ENCODE measurements at regions not wholly inside any gene's neighbourhood (a gene's known extent, or its start where the extent isn't known, plus 50 kb on each side); places are given as distances from the start of the nearest gene placed in this dataset.
A peak's percentile ranks its signal among the peaks of the same experiment; 100 is the strongest.

GRCh38 chr19:46927106-46927505, 66.3 kb downstream of the ARHGAP35 start:
- H3K4me1 ChIP-seq (ENCODE audit: control insufficient read depth, insufficient read depth, low read length): peaks cover 18% of the 10 kb centered on the region
- H3K9ac ChIP-seq (ENCODE audit: low read length): no peak overlapping the region
- H3K27ac ChIP-seq (ENCODE audit: low read depth, low read length): no peak overlapping the region
- no peaks in the 10 kb centered on the region for H3K27me3 ChIP-seq (ENCODE audit: control insufficient read depth, insufficient read depth, low read length)
- H3K36me3 ChIP-seq (ENCODE audit: control insufficient read depth, insufficient read depth, low read length): no peaks in the 10 kb centered on the region
- no peak overlapping the region for H3K4me3 ChIP-seq (ENCODE audit: low read length)

GRCh38 chr19:46927893-46928292, 67.1 kb downstream of the ARHGAP35 start:
- Histone ChIP-seq H3K4me1 (ENCODE audit: control insufficient read depth, insufficient read depth, low read length) (peaks cover 18% of the 10 kb centered on the region), H3K27ac (ENCODE audit: low read depth, low read length) (no peak overlapping the region), H3K36me3 (ENCODE audit: control insufficient read depth, insufficient read depth, low read length) (no peaks in the 10 kb centered on the region), H3K27me3 (ENCODE audit: control insufficient read depth, insufficient read depth, low read length) (no peaks in the 10 kb centered on the region), H3K4me3 (ENCODE audit: low read length) (no peak overlapping the region), H3K9ac (ENCODE audit: low read length) (no peak overlapping the region)

GRCh38 chr19:46928951-46929350, 68.2 kb downstream of the ARHGAP35 start:
- Histone ChIP-seq H3K9ac (ENCODE audit: low read length) (no peak overlapping the region), H3K27me3 (ENCODE audit: control insufficient read depth, insufficient read depth, low read length) (no peaks in the 10 kb centered on the region), H3K27ac (ENCODE audit: low read depth, low read length) (no peak overlapping the region), H3K36me3 (ENCODE audit: control insufficient read depth, insufficient read depth, low read length) (no peaks in the 10 kb centered on the region), H3K4me1 (ENCODE audit: control insufficient read depth, insufficient read depth, low read length) (peaks cover 18% of the 10 kb centered on the region), H3K4me3 (ENCODE audit: low read length) (no peak overlapping the region)

GRCh38 chr19:46931202-46931601, 70.4 kb downstream of the ARHGAP35 start:
- H3K4me1 ChIP-seq (ENCODE audit: control insufficient read depth, insufficient read depth, low read length): peaks cover 6% of the 10 kb centered on the region
- H3K36me3 ChIP-seq (ENCODE audit: control insufficient read depth, insufficient read depth, low read length): no peaks in the 10 kb centered on the region
- H3K9ac ChIP-seq (ENCODE audit: low read length): no peak overlapping the region
- no peaks in the 10 kb centered on the region for H3K27me3 ChIP-seq (ENCODE audit: control insufficient read depth, insufficient read depth, low read length)
- no peak overlapping the region for H3K4me3 ChIP-seq (ENCODE audit: low read length)
- no peak overlapping the region for H3K27ac ChIP-seq (ENCODE audit: low read depth, low read length)

- Histone ChIP-seq H3K4me3 (ENCODE audit: low read length) (no peak overlapping the region), H3K27ac (ENCODE audit: low read depth, low read length) (no peak overlapping the region), H3K4me1 (ENCODE audit: control insufficient read depth, insufficient read depth, low read length) (peaks cover 6% of the 10 kb centered on the region), H3K27me3 (ENCODE audit: control insufficient read depth, insufficient read depth, low read length) (no peaks in the 10 kb centered on the region), H3K36me3 (ENCODE audit: control insufficient read depth, insufficient read depth, low read length) (no peaks in the 10 kb centered on the region), H3K9ac (ENCODE audit: low read length) (no peak overlapping the region)
Observed at GRCh38 chr19:46932346-46932745, 71.5 kb downstream of the ARHGAP35 start.

- no peaks in the 10 kb centered on the region for H3K4me1 ChIP-seq (ENCODE audit: control insufficient read depth, insufficient read depth, low read length)
- no peaks in the 10 kb centered on the region for H3K36me3 ChIP-seq (ENCODE audit: control insufficient read depth, insufficient read depth, low read length)
- H3K4me3 ChIP-seq (ENCODE audit: low read length): no peak overlapping the region
- no peak overlapping the region for H3K27ac ChIP-seq (ENCODE audit: low read depth, low read length)
- no peaks in the 10 kb centered on the region for H3K27me3 ChIP-seq (ENCODE audit: control insufficient read depth, insufficient read depth, low read length)
- no peak overlapping the region for H3K9ac ChIP-seq (ENCODE audit: low read length)
Observed at GRCh38 chr19:46935066-46935663, 74.4 kb downstream of the ARHGAP35 start.

- Histone ChIP-seq H3K9ac (ENCODE audit: low read length) (no peak overlapping the region), H3K4me1 (ENCODE audit: control insufficient read depth, insufficient read depth, low read length) (peaks cover 12% of the 10 kb centered on the region), H3K36me3 (ENCODE audit: control insufficient read depth, insufficient read depth, low read length) (no peaks in the 10 kb centered on the region), H3K27me3 (ENCODE audit: control insufficient read depth, insufficient read depth, low read length) (no peaks in the 10 kb centered on the region), H3K4me3 (ENCODE audit: low read length) (no peak overlapping the region), H3K27ac (ENCODE audit: low read depth, low read length) (no peak overlapping the region)
Observed at GRCh38 chr19:46943150-46943946, 76.3 kb upstream of the NPAS1 start.

GRCh38 chr19:46944123-46944748, 75.4 kb upstream of the NPAS1 start:
- Histone ChIP-seq H3K36me3 (ENCODE audit: control insufficient read depth, insufficient read depth, low read length) (no peaks in the 10 kb centered on the region), H3K4me3 (ENCODE audit: low read length) (no peak overlapping the region), H3K9ac (ENCODE audit: low read length) (no peak overlapping the region), H3K27ac (ENCODE audit: low read depth, low read length) (no peak overlapping the region), H3K27me3 (ENCODE audit: control insufficient read depth, insufficient read depth, low read length) (no peaks in the 10 kb centered on the region), H3K4me1 (ENCODE audit: control insufficient read depth, insufficient read depth, low read length) (peaks cover 12% of the 10 kb centered on the region)

- Histone ChIP-seq H3K36me3 (ENCODE audit: control insufficient read depth, insufficient read depth, low read length) (no peaks in the 10 kb centered on the region), H3K9ac (ENCODE audit: low read length) (no peak overlapping the region), H3K27ac (ENCODE audit: low read depth, low read length) (peak overlapping the region; percentile 16), H3K27me3 (ENCODE audit: control insufficient read depth, insufficient read depth, low read length) (no peaks in the 10 kb centered on the region), H3K4me3 (ENCODE audit: low read length) (peak overlapping the region; percentile 33), H3K4me1 (ENCODE audit: control insufficient read depth, insufficient read depth, low read length) (peaks cover 12% of the 10 kb centered on the region)
Observed at GRCh38 chr19:46944918-46945628, 74.6 kb upstream of the NPAS1 start.

GRCh38 chr19:46945694-46946489, 73.7 kb upstream of the NPAS1 start:
- H3K9ac ChIP-seq (ENCODE audit: low read length): no peak overlapping the region
- H3K36me3 ChIP-seq (ENCODE audit: control insufficient read depth, insufficient read depth, low read length): no peaks in the 10 kb centered on the region
- peak overlapping the region; percentile 16 for H3K27ac ChIP-seq (ENCODE audit: low read depth, low read length)
- no peaks in the 10 kb centered on the region for H3K27me3 ChIP-seq (ENCODE audit: control insufficient read depth, insufficient read depth, low read length)
- peaks cover 12% of the 10 kb centered on the region for H3K4me1 ChIP-seq (ENCODE audit: control insufficient read depth, insufficient read depth, low read length)
- peak overlapping the region; percentile 33 for H3K4me3 ChIP-seq (ENCODE audit: low read length)

- Histone ChIP-seq H3K27me3 (ENCODE audit: control insufficient read depth, insufficient read depth, low read length) (no peaks in the 10 kb centered on the region), H3K9ac (ENCODE audit: low read length) (no peak overlapping the region), H3K4me1 (ENCODE audit: control insufficient read depth, insufficient read depth, low read length) (peaks cover 15% of the 10 kb centered on the region), H3K36me3 (ENCODE audit: control insufficient read depth, insufficient read depth, low read length) (no peaks in the 10 kb centered on the region), H3K4me3 (ENCODE audit: low read length) (no peak overlapping the region), H3K27ac (ENCODE audit: low read depth, low read length) (no peak overlapping the region)
Observed at GRCh38 chr19:46946611-46947238, 72.9 kb upstream of the NPAS1 start.

All from rectal smooth muscle tissue (tissue), 1 donor.